GM18861 (cell line): ENCODE measurements at regions not wholly inside any gene's neighbourhood (a gene's known extent, or its start where the extent isn't known, plus 50 kb on each side); places are given as distances from the start of the nearest gene placed in this dataset.
A peak's percentile ranks its signal among the peaks of the same experiment; 100 is the strongest.

Source experiments
- ATAC-seq: cut with Tn5 transposase; IDR thresholded peaks from one replicate; pipeline ENCODE4 v1.9.1; 2021; ENCODE audit not compliant: unreplicated experiment

DNA sequence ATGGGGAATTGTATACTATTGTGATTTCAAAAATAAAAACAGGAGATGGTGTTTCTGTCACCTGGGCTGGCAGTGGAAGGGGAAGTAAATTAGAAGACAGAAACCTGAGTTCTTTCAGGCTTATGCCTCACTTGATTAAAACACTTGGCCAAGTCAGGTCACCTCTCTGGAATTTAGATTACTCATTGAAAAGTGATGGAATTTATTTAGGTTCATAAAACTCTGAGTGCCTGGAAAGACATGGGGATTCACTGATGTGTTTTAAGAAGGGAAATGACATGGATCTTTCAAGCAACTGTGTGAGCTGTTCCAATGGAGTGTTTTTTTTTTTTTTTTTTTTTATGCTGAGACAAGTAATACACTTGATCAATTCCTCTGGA lies 400.1 kb downstream of the TMEM135 start:
- ATAC-seq, result no peak

DNA sequence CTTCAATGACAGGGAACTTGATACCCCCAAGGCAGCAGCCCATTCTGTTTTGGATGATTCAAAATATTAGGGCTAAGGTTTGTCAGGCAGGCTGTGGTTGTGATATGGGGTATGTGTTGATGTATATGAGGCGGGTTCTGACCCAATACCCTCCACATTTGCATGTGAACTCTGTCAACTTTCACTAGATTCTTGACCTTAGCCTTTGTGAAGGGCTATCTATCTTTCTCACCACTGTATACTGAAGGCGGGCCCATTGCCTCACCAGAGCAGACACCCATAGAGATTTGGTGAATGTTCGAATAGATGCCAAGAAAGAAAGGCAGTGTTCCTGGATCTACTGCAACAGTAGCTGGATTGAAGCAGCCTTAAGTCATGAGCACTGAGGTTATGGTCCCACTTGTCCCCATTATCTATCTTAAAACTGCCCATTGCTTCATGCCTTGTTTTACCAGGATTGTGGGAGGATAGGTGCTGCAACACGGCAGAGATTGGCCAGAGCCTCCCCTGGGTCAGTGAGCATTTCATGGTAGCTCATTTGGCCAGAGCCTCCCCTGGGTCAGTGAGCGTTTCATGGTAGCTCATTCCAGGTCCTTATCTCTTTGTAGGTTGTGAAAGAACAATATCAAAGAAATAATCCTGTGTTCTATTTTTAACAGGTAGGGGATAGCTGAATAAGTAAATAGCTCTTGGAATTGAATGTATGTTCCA lies 399.6 kb downstream of the TMEM135 start:
- ATAC-seq, result no peak

DNA sequence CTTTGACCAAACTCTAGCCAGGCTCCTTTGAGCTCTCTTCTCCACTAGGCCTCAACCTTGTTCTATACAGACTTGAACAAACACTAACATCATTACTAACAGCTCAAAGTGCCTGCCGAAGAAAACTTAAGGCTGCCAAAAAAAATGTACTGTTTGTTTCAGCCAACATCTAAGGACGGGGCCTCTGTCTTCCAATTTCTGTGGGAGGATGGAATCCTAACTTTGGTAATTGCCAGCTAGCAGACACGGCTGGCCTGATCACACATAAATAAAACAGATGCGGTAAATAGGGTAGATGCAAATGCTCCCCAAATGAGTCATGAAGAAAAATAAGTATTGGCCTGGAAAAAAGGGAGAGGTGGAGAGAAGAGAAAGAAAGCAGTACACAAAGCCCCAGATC lies 394.3 kb downstream of the TMEM135 start:
- no peak for ATAC-seq

DNA sequence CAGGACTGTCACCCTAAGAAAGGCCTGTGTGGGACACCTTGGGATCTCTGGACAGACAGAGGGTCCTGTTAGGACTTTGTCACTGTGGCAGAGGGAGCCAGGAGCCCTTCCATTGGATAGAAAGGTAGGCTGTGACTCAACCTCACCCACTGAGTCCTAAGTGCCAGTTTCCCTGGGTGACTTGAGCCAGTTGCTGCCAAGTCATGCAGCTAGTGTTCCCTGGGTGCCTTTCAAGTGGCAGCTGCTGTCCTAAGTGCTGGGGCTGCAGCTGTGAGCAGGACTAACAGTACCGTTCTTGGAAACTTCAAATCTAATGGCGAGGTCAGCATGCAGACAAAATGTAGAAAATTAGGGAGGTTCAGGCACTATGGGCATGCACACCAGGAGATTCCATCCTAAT lies 393.7 kb downstream of the TMEM135 start:
- ATAC-seq, result no peak

DNA sequence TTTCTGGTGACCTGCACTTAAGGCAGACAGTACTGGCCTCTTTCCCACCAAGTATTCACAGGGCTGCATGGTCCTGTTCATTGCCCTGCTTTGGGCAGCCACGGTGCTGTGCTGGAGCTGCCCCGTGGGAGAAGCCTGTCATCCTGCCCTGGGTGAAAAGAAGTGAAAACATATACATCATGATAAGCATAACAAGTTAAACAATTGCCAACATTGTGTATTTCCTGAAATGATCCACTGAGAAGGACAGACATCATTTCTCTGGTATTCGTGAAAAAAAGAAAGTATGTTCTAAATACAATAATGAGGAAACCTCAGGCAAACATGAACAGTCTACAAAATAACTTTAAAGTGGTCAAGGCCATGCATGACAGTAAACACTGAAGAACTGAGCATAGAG lies 393.1 kb downstream of the TMEM135 start:
- no peak for ATAC-seq

DNA sequence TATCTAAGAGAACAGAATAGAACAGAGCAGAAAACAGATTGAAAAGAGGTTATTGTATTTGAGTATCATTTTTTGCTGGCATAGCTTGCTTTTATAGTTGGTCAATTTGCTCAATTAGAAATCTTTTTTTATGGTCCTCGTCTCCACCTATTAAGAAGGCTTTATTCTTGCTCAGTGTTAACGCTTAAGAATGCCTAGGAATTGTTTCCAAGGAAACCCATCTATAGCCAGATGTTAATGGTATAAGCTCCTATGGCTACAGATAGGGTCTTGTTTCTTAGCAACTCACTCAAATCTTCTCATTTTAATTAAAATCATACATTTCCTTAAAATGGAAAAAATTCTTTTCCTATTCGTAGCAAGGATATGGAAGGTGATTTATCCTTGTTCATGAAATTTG lies 392.3 kb downstream of the TMEM135 start:
- ATAC-seq, result no peak

DNA sequence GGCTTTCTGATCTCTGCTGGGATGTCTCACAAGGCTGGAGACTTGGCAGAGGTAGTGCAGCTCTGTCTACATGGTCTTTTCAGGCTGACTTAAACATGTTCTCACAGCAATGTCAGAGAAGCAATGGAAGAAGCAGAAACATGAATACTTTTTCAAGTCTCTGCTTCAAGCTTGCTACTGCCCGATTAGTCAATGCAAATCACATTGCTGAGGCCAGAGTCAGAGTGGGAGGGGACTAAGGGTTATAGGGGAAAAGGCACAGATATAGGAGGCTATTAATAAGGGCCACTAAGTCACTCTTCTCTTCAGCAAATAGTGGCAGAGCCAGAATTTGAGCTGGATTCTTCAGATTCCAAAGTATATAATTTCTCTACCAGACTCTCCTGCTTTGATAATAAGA lies 390.5 kb downstream of the TMEM135 start:
- ATAC-seq, result no peak

DNA sequence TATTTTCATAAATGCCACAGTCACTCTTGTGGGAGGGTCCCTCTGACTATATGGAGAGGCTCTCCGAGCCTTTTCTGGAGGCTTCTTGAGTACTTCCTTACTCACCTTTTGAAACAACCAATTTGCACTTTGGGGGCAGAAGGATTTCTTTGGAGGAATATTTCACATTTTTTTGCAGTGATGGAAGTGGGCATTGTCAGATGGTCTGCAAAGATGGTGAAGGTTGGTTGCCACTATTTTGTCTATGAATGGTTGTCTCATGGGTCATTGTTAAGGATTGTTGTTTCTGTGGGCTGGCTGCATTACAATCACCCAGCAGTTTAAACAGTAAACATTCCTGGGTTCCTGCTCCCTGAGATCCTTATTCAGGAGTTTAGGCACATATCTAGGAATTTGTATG lies 388.2 kb downstream of the TMEM135 start:
- no peak for ATAC-seq

DNA sequence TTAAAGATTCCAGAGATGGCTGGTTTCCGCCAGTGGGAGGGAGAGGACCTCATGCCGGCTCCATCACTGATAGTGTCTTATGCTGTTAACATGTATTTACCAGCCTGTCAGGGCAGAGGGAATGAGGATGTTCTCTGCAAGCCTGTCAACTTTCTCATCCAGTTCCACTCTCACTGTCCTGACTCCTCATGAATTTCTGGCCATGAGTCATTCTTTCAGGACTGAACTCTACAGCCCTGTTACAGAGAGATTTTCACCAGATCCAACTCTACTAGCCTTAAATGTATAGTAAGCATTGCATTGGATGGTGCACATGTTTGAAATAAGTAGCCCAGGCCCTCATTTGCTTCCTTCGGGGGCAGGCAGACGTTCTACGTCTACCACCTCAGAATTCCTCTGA lies 387.7 kb downstream of the TMEM135 start:
- ATAC-seq, result no peak

DNA sequence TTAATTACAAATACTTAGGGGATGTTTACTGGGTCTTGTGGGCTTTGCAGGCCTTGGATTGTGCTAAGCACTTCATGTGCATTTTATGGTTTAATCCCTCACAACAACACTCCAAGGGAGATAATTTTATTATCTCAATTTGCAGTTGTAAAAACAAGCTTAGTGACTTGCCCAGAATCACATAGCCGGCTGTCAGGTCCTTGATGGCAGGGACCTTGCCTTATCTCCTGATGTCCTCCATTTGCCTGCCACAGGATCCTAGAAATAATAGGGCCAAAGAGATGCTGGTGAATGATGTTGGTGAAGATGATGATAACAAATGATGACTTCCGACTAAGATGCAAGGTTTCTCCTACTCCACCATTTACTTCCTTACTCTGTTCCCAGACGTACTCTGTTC lies 385.4 kb downstream of the TMEM135 start:
- no peak for ATAC-seq

DNA sequence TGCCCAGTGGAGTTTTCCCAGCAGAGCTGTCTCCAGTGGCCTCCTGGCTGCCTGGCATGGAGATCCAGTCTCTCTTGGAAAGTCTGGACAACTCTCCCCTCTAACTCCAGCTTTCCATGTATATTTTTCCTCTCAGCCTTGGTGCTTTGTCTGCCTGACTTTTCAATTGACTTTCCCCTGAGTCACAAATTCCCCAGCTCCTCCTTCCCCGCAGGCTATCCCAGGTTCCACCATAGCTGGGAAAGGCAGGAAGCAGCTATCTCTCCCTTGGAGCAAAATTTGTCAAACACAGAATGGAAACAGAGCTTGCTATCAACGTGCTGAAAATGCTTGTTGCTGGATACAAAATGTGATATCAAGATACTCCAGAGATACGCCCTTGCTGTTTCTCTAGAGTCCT lies 384.8 kb downstream of the TMEM135 start:
- no peak for ATAC-seq

DNA sequence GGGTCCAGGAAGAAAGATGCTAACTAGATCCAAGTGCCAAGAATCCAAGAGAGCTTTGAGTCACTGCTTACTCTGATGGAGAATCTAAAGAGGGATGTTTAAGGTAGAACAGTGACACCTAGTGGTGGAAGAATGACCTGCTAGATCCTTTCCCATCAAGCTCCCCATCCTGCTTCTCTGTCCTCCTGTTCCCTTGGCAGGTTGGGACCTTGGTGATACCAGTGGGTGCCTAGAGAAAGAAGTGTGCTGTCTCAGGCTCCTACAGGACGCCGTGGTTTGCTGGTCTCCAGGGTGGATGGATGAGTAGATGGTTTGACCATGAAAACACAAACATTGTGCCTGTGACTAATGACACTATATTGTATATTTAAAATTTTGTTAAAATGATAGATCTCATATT lies 383.7 kb downstream of the TMEM135 start:
- peak; percentile 81 for ATAC-seq

DNA sequence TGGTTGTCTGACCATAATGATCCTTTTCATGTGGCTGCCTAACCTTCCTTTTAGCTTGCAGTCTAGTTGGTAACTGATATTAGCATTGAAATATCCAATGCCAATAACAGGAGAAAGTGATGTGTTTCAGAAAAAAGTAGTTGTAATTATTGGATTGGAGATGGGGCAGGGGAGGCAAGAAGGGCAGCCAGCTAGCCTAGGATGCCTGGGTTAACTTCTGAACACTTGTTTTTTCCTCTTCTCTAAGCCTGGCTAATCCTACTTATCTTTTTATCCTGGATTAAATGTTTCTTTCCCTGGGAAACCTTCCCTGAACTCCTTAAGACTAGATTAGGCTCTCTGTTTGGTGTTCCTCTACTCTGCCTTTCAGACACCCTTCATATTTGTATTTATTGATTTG lies 380.2 kb downstream of the TMEM135 start:
- ATAC-seq, result no peak

DNA sequence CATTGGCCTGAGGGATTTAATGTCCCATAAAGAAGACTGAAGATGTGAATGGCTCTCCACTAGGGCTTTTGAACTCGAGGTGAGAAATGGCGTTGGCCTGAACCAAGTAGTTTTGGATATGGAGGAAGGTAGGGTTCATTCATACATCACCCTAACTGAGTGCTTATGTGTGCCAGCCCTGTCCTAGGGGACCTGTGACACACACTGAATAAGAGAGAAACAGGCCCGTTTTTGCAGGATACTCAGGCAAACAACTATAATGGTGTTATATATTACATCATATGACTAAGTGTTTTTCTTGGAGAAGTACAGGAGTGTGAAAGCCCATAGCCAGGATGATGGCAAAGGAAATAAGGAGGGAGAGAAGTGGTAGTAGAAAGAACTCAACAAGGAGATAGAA lies 368.1 kb downstream of the TMEM135 start:
- ATAC-seq, result no peak

DNA sequence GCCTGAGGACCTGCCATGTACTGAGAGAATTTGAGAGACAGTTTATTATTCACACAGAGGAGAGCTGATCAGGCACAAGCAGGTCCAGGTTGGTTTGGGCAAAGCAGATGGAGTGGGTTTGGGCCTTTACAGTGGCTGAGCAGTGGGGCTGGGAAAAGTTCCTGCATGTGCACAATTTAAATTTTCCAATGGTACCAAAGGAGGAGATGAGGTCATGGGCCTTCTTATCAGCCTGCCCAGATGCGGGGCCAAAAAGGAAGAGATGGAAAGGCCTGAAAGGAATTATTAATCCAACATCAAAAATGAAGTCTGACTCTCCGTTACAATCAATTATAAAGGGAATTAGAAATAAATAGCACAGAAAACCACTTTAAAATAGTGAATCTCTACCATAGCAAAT lies 367.6 kb downstream of the TMEM135 start:
- ATAC-seq, result no peak

DNA sequence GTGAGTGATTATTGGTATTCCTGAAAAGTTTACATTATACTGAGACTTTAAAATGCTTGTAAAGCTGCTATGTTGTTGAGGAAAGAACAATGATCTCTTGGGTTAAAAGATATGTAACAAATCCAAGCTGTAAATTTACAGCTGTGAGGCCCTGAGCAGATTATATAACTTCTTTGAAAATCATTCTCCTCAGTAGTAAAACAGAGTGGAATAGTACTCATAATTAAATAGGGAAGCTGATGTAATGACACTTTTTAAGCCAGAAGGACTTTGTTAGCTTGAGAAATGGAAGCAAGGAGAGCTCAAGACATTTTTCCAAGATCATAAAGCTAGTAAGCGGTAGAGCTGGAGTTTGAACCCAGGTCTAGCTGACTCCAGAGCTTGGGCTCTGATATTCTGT lies 363.9 kb downstream of the TMEM135 start:
- ATAC-seq, result no peak

DNA sequence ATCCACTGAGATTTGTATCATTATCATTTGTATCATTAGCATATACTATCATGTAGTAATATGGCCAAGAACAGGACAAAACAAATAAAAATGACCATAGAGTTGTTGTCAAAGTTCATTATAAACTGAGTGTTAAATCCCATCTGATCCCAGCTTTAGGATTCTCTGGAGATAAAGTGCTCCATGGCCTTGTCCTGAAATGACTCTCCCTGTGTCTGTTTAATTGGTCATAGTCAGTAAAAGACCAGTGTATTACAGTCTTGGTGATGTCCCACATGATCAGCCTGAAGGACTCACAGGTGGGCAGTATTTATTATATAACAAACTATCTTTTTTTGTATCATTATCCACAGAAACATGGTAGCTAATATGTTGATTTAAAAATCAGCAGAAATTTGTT lies 361.6 kb downstream of the TMEM135 start:
- no peak for ATAC-seq

DNA sequence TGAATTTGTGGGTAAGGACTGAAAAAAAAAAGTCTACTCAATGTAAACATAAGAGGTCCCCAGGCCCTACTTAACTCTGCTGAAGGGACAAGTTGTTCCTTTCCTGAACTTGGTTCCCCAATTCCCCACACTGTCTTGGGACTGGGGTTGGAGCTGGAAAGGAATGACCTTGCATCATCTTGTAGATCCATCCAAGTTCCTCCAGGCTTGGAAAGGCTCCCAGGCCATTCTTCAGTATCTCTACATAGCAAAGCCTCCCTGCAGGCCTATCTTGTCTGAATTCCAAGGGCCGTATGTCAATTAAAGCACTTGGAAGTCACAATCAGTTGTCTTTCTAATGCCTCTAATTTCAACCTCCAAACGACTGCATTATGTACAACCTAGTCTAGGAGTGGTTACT lies 361.2 kb downstream of the TMEM135 start:
- no peak for ATAC-seq

DNA sequence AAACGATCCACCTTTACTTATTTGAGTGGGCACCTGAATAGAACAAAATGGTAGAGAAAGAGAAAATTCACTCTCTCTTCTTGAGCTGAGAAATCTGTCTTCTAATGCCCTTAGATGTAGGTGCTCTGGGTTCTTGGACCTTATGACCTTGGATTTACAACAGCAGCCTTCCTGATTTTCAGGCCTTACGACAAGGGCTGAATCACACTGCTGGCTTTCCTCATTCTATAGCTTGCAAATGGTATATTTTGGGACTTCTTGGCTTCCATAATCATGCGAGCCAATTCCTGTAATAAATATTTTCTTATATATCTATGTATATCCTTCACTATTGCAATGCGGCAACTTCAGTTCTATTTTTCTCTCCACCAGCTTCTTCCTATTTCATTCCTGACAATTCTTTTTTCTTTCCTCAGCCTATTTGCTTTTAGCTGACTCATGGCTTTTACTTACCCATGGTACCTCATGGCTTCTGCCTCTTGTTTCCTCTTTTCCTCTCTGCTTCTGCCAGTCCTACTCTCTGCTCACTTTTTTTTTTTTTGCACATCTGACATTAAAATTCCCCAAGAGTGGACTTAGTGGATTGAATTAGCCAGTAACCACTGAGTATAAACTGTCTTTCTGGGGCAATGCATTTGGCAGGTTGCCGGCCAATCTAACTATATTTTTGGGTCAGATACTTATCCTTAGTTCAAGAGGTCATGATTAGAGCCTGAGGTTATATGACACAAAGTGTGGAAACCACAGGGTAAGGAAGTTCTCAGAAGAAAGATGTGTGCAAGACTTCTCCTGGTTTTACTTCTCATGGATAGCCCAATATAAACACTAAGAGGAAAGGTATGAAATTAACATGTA lies 359.5 kb downstream of the TMEM135 start:
- no peak for ATAC-seq

DNA sequence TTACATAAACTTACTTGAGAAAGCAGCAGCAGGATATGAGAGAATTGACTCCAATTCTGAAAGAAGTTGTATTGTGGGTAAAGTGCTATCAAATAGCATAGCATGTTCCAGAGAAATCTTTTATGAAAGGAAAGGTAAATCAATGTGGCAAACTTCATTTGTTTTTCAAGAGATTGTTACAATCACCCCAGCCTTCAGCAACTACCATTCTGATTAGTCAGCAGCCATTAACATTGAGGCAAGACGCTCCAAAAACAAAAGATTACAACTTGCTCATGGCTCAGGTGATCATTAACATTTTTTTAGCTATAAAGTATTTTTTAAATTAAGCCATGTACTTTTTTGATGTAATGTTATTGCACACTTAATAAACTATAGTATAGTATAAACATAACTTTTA lies 357.2 kb downstream of the TMEM135 start:
- ATAC-seq, result no peak

DNA sequence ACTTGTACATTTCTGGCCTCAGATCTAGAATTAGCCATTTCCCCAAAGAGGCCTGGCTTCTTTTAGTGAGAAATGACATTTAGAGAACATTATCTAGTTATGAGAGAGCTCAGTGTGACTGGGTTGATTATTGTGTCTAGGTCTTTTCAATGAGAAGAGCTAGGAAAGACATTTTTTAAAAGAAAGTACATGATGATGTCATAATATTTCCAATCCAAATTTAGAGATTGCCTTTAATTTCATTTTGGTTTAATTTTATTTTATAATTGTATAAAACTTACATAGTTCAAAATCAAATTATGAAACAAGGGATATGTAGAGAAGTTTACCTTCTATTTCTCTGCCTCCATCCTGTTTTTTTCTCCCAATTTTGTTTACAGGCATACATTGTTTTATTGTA lies 354.9 kb downstream of the TMEM135 start:
- ATAC-seq, result no peak

DNA sequence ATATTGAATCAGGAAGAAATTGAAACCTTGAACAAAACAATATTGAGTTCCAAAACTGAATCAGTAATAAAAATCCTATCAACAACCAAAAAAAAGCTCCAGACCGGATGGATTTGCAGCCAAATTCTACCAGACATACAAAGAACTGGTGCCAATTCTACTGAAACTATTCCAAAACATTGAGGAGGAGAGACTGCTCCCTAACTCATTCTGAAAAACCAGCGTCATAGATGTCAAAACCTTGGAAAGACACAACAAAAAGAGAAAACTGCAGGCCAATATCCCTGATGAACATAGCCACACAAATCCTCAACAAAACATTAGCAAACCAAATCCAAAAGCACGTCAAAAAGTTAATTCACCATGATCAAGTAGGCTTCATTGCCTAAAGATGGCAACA lies 353.8 kb downstream of the TMEM135 start:
- ATAC-seq, result no peak
